ENCODE measurements at regions not wholly inside any gene's neighbourhood (a gene's known extent, or its start where the extent isn't known, plus 50 kb on each side); places are given as distances from the start of the nearest gene placed in this dataset.

DNA sequence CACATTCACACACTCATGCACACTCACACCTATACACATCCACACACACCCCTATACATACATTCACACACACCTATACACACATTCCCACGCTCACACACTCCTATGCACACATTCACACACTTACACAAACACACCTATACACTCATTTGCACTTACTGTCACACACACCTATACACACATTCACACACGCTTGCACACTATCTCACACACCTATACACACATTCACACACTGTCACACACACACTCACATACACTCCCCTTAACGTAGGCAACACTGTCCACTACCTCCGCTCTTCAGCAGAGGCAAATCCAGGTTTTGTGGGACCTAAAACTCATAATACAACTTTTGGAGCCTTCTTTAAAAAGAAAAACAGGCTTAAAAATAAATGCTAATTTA is 487.7 kb upstream of the CDH4 start (continued):
- TF ChIP-seq ZNF654 (tag by site-specific recombination; IDR thresholded peaks at IDR 0.05; ENCODE audit: low read depth) (no peak), ZNF747 (tag by site-specific recombination; IDR thresholded peaks at IDR 0.05) (no peak), ZNF433 (tag by site-specific recombination; IDR thresholded peaks at IDR 0.05; ENCODE audit: low read depth) (no peak)

- Histone ChIP-seq H3K27ac (ENCODE audit: extremely low read depth, low read depth, low read length) (no peak overlapping the region), H3K4me1 (ENCODE audit: control insufficient read depth, insufficient read depth, low read length) (no peaks in the 10 kb centered on the region), H3K9me3 (ENCODE audit: control insufficient read depth, insufficient read depth, low read depth, low read length) (no peaks in the 10 kb centered on the region), H3K36me3 (ENCODE audit: control insufficient read depth in 2 of 2, insufficient read depth in 1 of 2, low read length in 2 of 2) (no peaks in the 10 kb centered on the region), H3K4me3 (ENCODE audit: low read depth, low read length) (no peak overlapping the region)
- ChIA-PET POLR2A (no interaction called here), CTCF (no interaction called here)
- TF ChIP-seq, protein P1, sequence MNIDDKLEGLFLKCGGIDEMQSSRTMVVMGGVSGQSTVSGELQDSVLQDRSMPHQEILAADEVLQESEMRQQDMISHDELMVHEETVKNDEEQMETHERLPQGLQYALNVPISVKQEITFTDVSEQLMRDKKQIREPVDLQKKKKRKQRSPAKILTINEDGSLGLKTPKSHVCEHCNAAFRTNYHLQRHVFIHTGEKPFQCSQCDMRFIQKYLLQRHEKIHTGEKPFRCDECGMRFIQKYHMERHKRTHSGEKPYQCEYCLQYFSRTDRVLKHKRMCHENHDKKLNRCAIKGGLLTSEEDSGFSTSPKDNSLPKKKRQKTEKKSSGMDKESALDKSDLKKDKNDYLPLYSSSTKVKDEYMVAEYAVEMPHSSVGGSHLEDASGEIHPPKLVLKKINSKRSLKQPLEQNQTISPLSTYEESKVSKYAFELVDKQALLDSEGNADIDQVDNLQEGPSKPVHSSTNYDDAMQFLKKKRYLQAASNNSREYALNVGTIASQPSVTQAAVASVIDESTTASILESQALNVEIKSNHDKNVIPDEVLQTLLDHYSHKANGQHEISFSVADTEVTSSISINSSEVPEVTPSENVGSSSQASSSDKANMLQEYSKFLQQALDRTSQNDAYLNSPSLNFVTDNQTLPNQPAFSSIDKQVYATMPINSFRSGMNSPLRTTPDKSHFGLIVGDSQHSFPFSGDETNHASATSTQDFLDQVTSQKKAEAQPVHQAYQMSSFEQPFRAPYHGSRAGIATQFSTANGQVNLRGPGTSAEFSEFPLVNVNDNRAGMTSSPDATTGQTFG (tag by site-specific recombination; IDR thresholded peaks at IDR 0.05; ENCODE audit: borderline replicate concordance), result no peak
- TF ChIP-seq ELK4 (IDR thresholded peaks at IDR 0.05; ENCODE audit: borderline replicate concordance, low read depth, low read length) (no peak), ZNF830 (tag by site-specific recombination; IDR thresholded peaks at IDR 0.05; ENCODE audit: low read depth) (no peak), ZNF274 (IDR thresholded peaks at IDR 0.05; ENCODE audit: low read length) (no peak), ZNF274 (tag by site-specific recombination; IDR thresholded peaks at IDR 0.05; ENCODE audit: borderline replicate concordance) (no peak), GFI1B (tag by site-specific recombination; IDR thresholded peaks at IDR 0.05) (no peak), ZNF23 (tag by site-specific recombination; IDR thresholded peaks at IDR 0.05; ENCODE audit: borderline replicate concordance) (no peak), ZEB2 (tag by site-specific recombination; IDR thresholded peaks at IDR 0.05) (no peak)
These were observed 487.3 kb upstream of the CDH4 start for GRCh38 chr20:60764771-60765170.

- H3K4me3 ChIP-seq (ENCODE audit: low read depth, low read length), result no peak overlapping the region
- no peak overlapping the region for H3K27ac ChIP-seq (ENCODE audit: extremely low read depth, low read depth, low read length)
- CTCF ChIA-PET, result no interaction called here
- H3K4me1 ChIP-seq (ENCODE audit: control insufficient read depth, insufficient read depth, low read length), result no peaks in the 10 kb centered on the region
- no peaks in the 10 kb centered on the region for H3K9me3 ChIP-seq (ENCODE audit: control insufficient read depth, insufficient read depth, low read depth, low read length)
- POLR2A ChIA-PET, result no interaction called here
- no peaks in the 10 kb centered on the region for H3K36me3 ChIP-seq (ENCODE audit: control insufficient read depth in 2 of 2, insufficient read depth in 1 of 2, low read length in 2 of 2)
- TF ChIP-seq ZNF791 (tag by site-specific recombination; IDR thresholded peaks at IDR 0.05), result no peak
- TF ChIP-seq ZNF280D (tag by site-specific recombination; IDR thresholded peaks at IDR 0.05), result no peak
- TF ChIP-seq ZNF350 (tag by site-specific recombination; IDR thresholded peaks at IDR 0.05), result no peak
- no peak for TF ChIP-seq ZFP41 (tag by site-specific recombination; IDR thresholded peaks at IDR 0.05; ENCODE audit: borderline replicate concordance)
- TF ChIP-seq GLI2 (tag by site-specific recombination; IDR thresholded peaks at IDR 0.05; ENCODE audit: borderline replicate concordance, low read depth), result no peak
- no peak for TF ChIP-seq ZNF549 (tag by site-specific recombination; IDR thresholded peaks at IDR 0.05)
- no peak for TF ChIP-seq ZSCAN4 (tag by site-specific recombination; IDR thresholded peaks at IDR 0.05)
- no peak for TF ChIP-seq ZNF175 (tag by site-specific recombination; IDR thresholded peaks at IDR 0.05)
- TF ChIP-seq, protein P2, sequence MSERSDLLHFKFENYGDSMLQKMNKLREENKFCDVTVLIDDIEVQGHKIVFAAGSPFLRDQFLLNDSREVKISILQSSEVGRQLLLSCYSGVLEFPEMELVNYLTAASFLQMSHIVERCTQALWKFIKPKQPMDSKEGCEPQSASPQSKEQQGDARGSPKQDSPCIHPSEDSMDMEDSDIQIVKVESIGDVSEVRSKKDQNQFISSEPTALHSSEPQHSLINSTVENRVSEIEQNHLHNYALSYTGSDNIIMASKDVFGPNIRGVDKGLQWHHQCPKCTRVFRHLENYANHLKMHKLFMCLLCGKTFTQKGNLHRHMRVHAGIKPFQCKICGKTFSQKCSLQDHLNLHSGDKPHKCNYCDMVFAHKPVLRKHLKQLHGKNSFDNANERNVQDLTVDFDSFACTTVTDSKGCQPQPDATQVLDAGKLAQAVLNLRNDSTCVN (tag by site-specific recombination; optimal IDR thresholded peaks at IDR 0.05), result no peak
- no peak for TF ChIP-seq ZNF488 (tag by site-specific recombination; IDR thresholded peaks at IDR 0.05)
- TF ChIP-seq OSR2 (tag by site-specific recombination; IDR thresholded peaks at IDR 0.05), result no peak
- no peak for TF ChIP-seq ZNF670 (tag by site-specific recombination; IDR thresholded peaks at IDR 0.05; ENCODE audit: low read depth)
These were observed 486.1 kb upstream of the CDH4 start for GRCh38 chr20:60765821-60766403.

All from HEK293 (cell line).